HUDEP-2 (cell line): ENCODE measurements at regions not wholly inside any gene's neighbourhood (a gene's known extent, or its start where the extent isn't known, plus 50 kb on each side); places are given as distances from the start of the nearest gene placed in this dataset.
"Not testable (repeated sequence)": the region's sequence is repeated elsewhere in the genome, so short reads cannot be mapped to it uniquely, and the experiment has no call there.

ENCODE experiments used
- DNase-seq, 76 experiments: peaks; one replicate each; lab custom pipeline; 2025; ENCODE audit not compliant: unreplicated experiment in 76 of 76; lab: John Stamatoyannopoulos, UW

DNA sequence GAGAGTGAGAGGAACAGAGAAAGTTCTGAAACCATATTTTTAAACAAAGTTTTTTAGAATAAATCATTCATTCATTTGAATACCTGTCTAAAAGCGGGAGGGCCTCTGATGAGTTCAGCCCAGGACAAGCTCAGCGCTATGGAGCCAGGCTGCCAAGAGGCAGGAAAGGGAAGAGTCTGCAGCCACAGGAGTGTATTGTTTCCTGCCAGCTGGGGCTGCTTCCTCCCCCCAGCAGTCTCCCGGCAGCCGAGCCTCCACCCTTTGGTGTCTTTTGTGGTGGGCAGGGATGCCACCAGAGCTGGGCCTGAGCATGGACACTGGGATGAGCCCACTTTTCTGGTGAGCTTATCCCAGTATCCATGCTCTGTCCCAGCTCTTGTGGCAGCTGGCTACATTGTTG, 199.5 kb upstream of the TPRG1 start:
- no peak for DNase-seq

DNA sequence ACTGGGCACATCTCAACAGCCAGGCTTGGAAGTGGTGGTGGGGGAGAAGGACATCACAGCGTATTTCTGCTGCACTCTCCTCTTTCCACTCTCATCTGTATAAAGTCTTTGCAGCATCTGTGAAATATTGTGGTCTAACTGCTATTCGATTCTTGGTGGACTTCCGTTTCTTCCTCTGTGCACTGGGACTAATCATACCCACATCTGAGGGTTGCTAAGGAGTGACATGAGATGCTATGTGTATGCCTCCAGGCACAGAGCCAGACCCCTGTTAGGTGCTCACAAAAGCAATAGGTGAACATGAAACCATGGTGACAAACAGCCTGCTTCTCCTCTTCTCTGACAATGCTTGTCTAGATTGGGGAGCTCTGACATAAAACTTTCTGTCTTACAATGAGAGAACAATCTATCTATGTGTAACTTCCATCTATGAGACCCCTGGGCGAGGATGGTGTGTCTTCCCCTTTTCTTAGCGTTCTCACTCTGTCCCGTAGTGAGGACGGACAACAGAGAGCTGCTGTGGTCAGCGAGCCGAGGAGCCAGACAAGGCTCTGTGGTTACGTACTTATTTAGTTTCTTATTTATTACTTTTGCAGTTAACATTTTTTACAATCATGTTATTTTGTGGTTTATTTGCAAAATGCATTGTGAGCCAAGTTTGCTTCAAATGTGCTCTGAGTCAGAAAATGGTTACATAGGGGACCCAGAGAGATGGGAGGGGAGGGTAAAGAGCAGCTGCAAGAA, 196.7 kb upstream of the TPRG1 start:
- no peak for DNase-seq

DNA sequence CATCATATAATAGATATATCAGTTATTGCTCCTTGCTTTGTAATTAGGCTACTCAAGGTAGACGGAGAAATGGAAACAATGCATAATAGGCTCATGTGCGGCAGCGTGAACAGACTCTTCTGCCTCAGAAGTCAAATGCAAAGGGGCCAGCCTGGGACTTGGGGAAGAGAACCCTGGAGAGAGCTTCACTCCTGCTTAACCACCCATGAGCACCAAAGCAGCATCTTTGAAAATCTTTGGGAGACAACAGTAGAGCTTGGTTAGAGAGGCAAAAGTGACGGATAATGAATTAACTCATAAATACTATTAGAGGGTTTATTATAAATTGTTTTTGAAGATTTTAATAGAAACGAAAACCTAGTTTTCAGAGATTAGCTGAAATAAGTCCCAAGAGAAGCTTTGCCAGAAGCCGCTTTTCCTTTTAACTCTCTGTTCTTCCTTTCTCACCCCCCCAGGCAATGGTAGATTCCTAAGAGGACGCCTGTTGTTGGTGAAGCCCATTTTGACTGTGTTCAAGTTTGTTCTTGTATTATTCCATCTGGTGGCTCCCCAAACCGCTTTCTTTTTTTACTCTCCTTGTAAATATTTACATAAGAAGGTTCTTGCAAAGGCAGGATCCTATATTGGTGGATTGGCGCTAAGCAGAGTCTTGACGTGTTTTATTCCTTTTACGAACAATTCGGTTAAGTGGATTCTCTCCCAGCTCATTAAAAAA, 196.0 kb upstream of the TPRG1 start:
- DNase-seq = no peak

DNA sequence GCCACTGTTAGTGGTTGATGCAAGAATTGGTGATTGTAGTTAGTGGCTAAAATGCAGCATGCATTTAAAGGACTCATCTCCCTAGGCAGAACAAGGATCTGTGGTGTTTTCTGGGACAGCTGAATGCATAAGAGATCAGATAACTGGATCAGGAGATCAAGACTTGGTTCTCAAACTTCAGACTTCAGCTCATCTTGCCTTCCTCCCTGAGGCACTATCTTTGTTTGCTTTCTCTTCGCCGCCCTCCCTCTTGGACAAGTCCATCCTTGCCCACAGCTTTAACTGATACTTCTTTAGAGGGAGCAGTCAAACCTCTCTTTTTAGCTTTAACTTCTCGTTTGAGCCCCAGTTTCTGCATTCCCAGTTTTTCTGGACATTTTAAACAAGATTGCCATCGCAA, 195.4 kb upstream of the TPRG1 start:
- DNase-seq = no peak

DNA sequence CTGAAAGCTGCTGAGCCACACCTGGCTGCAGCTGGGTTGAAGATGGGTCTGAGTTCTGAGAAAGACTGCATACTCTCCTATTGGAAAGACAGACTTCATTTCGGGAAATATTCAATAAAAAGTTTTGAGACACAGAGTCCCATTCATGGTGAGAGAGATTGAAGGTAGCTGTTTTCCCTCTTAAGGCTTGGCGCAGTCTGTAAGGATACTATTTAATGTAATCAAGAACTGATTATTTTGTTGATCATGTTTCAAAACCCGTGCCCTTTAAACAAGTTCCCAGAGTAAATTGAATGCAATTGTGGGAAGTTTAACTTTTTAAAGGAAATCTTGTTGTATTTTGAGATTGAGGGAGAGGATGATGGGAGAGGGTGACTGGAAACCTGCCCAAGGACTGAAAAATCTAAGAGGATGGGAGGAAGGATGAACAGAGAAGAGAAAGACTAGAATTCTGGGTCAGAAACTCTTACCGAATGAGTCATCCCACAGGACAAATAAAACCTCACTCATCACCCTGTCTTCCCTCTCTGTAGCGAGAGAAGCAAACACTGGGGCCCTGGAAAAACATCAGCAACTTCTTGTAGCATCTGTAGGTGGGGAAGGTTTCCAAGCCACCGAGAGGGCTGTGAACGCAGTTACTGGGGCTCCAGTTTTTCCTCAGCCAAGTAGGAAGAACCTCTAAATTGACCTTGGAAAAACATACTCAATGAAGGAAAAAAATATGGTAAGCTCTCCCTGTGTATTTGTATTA, 193.2 kb upstream of the TPRG1 start:
- DNase-seq = no peak

DNA sequence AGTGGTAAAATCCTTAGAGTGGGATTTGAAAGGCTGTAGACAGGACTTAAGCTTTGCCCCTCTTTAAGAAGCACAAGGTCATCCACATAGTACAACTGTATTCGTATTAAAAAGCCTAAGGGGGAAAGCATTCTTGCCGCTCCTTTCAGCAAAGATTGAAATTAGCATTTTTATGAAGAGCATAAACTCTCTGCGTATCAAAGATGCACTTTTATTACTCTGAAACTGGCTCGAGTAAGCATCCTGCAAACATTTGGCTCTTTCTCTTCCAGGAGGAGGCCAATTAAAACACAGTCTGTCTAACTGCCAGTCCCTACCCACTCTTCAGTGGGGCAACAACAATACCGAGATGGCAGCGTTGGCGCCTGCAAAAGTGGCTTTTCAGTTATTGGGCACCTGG, 192.5 kb upstream of the TPRG1 start:
- no peak for DNase-seq

DNA sequence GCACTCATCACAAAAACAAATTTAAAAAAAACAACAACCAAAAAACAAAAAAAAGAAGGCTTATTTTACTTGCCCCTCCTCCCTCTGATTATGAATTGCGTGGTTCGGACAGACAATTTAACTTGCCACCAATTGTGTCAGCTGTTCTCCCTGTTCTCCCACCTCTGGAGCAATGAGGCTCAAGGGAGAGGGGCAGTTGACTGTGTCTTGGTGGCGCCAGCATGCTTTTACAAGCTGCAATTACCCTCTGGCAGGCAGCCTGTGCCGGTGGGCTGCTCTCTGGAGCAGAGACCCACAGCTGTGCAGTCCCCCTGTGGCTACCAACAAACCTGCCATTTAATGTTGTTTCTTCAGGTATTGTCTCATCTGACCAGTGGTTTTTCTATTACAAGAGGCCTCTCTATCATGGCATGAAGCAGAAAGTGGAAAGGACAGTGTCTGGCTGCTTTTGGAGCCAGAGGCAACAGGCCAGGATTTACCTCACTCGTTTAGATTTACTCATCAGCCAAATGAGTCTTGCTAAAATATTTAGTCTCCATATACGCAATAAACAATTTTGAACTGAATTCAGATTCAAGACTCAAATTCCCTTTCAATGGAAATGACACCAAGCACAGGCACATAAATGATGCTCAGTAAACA, 192.0 kb upstream of the TPRG1 start:
- no peak for DNase-seq

DNA sequence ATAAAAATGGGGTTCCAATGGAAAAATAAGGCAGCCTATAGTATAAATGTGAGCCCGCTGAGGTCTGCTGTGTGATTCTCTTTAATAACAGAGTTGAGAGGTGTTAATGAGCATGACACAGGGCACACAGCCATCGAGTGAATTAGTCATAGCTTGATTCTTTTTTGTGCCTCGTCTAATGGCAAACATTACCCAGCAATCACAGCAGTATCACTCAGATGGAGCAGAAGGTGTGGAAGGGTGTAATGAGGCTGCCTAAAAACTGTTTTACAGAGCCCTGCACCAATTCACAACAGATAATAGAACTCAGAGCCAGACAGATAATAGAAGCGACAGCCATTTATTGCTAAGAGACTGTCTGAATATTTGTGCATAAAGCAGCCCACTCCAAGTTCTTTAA, 178.6 kb upstream of the TPRG1 start:
- DNase-seq = no peak

DNA sequence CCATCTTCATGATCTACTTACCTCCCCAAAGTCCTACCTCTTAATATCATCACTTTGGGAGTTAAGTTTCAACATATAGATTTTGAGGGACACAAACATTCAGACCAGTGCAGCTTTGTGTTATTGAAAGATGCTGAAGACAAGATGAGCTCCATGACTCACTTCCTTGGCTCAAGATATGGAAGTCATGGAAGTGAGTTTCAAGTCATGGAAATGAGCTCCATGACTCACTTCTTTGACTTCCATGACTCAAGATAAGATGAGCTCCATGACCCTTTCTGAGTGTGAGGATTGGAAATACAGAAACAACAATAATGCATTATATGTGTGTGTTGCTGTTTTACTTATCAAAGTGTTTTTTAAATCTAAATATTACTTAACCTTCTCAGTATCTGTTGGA, 170.2 kb upstream of the TPRG1 start:
- DNase-seq = no peak

DNA sequence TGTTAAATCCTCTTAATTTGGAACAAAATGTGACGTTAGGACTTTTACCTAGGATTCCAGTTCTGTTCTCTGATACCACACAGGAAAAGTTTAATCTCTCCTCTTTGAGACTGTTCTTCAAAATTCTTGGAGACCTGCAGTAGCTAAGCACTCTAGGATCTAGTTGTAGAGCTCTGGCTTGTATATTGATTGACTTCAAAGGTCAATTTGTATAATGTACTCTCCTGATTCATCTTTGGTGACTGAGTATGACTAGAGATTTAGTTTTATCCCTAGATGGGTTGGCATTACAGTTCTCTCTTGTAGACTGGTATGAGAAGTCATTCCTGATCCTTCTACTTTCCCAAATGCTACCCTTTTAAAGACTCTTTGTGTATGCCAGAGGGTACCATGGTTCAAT, 168.4 kb upstream of the TPRG1 start:
- DNase-seq = no peak

DNA sequence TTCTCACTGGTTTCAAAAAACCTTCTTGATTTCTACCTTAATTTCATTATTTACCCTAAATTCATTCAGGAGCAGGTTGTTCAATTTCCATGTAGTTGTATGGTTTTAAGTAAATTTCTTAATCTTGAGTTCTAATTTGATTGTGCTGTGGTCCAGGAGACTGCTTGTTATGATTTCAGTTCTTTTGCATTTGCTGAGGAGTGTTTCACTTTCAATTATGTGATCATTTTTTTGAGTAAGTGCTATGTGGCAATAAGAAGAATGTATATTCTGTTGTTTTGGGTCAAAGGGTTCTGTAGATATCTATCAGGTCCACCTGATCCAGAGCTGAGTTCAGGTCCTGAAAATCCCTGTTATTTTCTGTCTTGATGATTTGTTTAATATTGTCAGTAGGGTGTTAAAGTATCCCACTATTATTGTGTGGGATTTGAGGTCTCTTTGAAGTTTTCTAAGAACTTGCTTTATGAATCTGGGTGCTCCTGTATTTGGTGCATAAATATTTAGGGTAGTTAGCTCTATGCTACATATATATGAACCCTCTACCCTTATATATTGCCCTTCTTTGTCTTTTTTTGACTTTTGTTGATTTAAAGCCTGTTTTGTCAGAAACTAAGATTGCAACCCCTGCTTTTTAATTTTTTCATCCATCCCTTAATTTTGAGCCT, 158.4 kb upstream of the TPRG1 start:
- DNase-seq = no peak

DNA sequence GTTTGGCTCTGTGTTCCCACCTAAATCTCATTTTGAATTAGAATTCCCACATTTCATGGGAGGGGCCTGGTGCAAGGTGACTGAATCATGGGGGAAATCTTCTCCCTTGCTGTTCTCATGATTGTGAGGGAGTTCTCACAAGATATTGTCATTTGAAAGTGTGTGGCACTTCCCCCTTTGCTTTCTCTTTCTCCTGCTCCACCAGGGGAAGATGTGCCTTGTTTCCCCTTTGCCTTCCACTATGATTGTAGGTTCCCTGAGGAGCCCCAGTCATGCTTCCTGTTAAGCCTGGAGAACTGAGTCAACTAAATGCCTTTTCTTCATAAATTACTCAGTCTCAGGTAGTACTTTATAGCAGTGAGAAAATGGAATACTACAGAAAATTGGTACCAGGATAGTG, 157.2 kb upstream of the TPRG1 start:
- no peak for DNase-seq

DNA sequence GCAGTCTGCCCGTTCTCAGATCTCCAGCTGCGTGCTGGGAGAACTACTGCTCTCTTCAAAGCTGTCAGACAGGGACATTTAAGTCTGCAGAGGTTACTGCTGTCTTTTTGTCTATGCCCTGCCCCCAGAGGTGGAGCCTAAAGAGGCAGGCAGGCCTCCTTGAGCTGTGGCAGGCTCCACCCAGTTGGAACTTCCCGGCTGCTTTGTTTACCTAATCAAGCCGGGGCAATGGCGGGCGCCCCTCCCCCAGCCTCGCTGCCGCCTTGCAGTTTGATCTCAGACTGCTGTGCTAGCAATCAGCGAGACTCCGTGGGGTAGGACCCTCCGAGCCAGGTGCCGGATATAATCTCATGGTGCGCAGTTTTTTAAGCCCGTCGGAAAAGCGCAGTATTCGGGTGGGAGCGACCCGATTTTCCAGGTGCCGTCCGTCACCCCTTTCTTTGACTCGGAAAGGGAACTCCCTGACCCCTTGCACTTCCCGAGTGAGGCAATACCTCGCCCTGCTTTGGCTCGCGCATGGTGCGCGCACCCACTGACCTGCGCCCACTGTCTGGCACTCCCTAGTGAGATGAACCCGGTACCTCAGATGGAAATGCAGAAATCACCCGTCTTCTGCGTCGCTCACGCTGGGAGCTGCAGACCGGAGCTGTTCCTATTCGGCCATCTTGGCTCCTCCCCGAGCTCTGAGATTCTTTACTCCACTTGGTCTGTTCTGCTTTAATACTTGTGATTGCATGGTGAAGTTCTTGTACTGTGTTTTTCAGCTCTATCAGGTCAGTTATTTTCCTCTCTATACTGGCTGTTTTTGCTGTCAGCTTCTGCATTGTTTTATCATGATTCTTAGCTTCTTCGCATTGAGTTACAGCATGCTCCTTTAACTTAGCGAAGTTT, 148.9 kb upstream of the TPRG1 start:
- not testable (repeated sequence) for DNase-seq

DNA sequence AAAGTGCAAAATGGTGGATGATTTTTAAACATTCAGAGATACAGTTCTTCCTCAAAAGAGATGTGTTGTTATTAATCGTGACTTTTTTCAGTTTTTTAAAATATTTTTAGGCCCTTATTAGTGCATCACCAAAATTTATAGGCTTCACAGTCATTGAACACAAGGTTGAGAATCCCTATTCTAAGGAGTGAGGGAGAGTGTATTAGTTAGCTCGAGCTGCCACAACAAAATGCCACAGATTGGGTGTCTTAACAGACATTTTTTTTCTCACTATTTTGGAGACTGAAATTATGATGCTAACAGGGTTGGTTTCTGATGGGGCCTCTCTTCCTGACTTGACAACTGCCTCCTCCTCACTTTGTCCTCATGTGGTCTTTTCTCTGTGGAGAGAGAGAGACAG, 145.9 kb upstream of the TPRG1 start:
- DNase-seq = no peak

DNA sequence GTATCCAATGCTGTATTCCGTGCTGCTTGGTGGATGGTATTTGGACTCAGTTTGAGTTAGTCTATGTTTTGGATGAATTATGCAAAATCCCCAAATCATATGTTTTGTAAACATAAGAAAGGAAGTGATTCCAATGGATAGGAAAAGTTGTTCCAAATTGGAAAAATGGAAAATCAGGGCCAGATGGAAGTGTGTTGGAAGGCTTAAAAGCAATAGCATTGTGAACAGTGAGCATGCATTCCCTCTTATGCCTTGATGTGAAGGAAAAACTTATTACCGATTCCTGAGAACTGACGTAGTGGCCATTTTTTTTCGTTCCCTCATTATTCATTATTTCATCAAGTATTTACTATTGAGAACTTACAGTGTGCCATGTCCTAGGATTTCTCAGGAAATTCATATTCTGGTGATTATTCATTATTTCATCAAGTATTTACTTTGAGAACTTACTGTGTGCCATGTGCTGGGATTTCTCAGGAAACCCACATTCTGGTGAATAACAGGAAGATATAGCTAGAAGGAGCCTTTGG, 144.1 kb upstream of the TPRG1 start:
- DNase-seq = no peak

DNA sequence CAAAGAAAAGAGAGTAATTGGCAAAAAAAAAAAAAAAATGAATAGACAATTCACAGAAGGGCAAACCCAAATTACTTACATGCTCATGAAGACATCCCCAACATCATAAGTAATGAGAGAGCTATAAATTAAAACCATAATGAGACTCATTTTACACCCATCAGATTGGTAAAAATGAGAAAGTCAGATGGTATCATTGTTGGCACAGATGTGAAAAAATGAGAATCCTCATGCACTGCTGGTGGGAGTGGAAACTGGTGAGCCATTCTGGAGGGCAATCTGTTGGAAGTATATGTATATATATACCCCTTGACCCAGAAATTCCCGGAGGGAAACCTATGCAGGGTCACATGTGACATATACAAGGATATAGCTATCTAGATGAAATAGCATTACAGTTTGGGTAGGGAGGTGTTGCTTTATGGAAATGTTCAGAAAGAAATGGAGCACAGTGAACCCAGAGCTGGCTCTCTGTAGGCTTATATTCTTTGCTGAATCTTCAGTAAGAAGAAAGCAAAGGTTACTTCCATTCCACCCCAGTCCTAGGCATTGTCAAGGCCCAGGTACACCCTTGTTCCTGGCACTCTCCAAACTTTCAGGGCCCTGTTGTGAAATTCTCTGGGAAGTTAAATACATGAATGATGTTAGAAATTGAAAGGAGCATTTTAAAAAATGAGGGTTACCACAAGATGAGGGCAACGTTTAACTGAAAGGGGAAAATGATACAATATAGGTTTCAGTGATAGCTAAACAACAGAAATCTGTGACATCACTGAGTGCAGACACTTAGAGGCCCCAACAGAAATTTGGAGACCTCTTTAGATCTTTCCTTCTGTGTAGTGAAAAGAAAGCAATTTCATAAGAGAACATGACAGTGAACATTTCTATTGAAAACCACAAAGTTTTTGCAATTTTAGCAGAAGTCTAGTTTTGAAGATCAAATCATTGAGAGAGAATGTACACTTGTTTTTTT, 132.7 kb upstream of the TPRG1 start:
- DNase-seq = no peak

DNA sequence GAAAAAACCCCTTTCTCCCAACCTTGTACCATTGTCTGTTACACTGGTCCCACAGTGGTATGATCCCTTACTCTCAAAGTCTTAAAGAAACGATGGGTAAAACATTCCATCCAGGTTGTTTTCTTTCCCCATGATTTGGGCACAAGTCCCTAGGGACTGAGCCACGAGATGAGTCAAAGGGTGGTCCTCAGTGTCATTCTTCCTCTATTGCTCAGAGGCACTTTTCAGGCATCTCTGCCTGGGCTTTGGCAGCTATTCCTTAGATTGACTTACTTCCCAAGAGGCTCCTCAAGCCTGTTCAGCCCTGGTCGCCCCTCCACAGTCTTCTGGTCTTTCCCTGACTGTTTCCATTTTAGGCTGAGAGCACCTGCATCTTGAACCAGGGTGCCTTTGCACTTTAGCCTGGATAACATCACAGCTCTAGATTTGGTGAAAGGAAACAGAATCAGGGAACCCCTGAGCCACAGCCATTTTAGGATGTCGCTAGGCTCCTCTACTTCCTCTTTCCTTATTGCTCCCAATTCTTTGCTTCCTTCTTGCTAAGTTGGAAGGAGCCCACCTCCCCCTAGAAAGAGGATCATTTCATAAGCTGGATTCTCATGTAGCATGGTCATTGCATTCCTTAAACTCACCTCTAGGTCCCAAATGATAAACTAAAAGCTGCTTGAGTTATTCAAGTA, 131.0 kb upstream of the TPRG1 start:
- DNase-seq = no peak
